ENCODE measurements at regions not wholly inside any gene's neighbourhood (a gene's known extent, or its start where the extent isn't known, plus 50 kb on each side); places are given as distances from the start of the nearest gene placed in this dataset.

GRCh38 chr1:98360864-98361263 lies 300.7 kb upstream of the SNX7 start:
- H3K27ac ChIP-seq (ENCODE audit: low read length) = no peak overlapping the region
- Mint-ChIP-seq H3K9me3 (no peaks in the 10 kb centered on the region), H3K4me3 (no peak overlapping the region), H3K27me3 (no peaks in the 10 kb centered on the region), H3K27ac (no peak overlapping the region), H3K36me3 (no peaks in the 10 kb centered on the region), H3K4me1 (no peaks in the 10 kb centered on the region)
- ATAC-seq (replicated peaks in 1 of 4) (no peak), DNase-seq (no peak)
- CTCF ChIA-PET = no interaction called here
- H3K9me3 ChIP-seq = no peaks in the 10 kb centered on the region
- H3K36me3 ChIP-seq (ENCODE audit: control insufficient read depth in 2 of 2, extremely low read depth in 1 of 2, insufficient read depth in 1 of 2, low read length in 1 of 2) = no peaks in the 10 kb centered on the region
- no peaks in the 10 kb centered on the region for H3K4me1 ChIP-seq (ENCODE audit: control insufficient read depth in 1 of 2, extremely low read depth in 1 of 2, insufficient read depth in 2 of 2, low read length in 2 of 2)
- no peak overlapping the region for H3K4me3 ChIP-seq (ENCODE audit: control insufficient read depth in 1 of 2, extremely low read depth in 1 of 2, low read length in 1 of 2)
- peaks cover 0 to 3% of the 10 kb centered on the region in 2 experiments for H3K27me3 ChIP-seq (replicated peaks in 1 of 2; ENCODE audit: control insufficient read depth in 2 of 2, extremely low read depth in 1 of 2, insufficient read depth in 2 of 2, low read length in 1 of 2)
- POLR2A ChIA-PET = no interaction called here
- WGBS (ENCODE audit: insufficient coverage) = no CpG with 5 or more reads among the region's 2 CpGs

- ChIA-PET POLR2A (no interaction called here), CTCF (no interaction called here)
- H3K36me3 ChIP-seq (ENCODE audit: control insufficient read depth in 2 of 2, extremely low read depth in 1 of 2, insufficient read depth in 1 of 2, low read length in 1 of 2) = no peaks in the 10 kb centered on the region
- no peak overlapping the region for H3K27ac Mint-ChIP-seq
- no peak for DNase-seq
- H3K9me3 Mint-ChIP-seq = no peaks in the 10 kb centered on the region
- 100% methylated on average over 1 of the region's 3 CpGs for WGBS (ENCODE audit: insufficient coverage)
- H3K4me1 Mint-ChIP-seq = peaks cover 6 to 7% (median 6%) of the 10 kb centered on the region in 3 donors
- peaks cover 0 to 3% of the 10 kb centered on the region in 2 experiments for H3K27me3 ChIP-seq (replicated peaks in 1 of 2; ENCODE audit: control insufficient read depth in 2 of 2, extremely low read depth in 1 of 2, insufficient read depth in 2 of 2, low read length in 1 of 2)
- no peak overlapping the region for H3K4me3 Mint-ChIP-seq
- no peaks in the 10 kb centered on the region for H3K9me3 ChIP-seq
- H3K36me3 Mint-ChIP-seq = no peaks in the 10 kb centered on the region
- no peaks in the 10 kb centered on the region for H3K27me3 Mint-ChIP-seq
- H3K27ac ChIP-seq (ENCODE audit: low read length) = no peak overlapping the region
- peaks cover 0 to 3% of the 10 kb centered on the region in 2 experiments for H3K4me1 ChIP-seq (ENCODE audit: control insufficient read depth in 1 of 2, extremely low read depth in 1 of 2, insufficient read depth in 2 of 2, low read length in 2 of 2)
- no peak for ATAC-seq (replicated peaks in 1 of 4)
- H3K4me3 ChIP-seq (ENCODE audit: control insufficient read depth in 1 of 2, extremely low read depth in 1 of 2, low read length in 1 of 2) = no peak overlapping the region
Measured at GRCh38 chr1:98355656-98356383, 305.7 kb upstream of the SNX7 start.

GRCh38 chr1:98352378-98352777 lies 309.1 kb upstream of the SNX7 start:
- Mint-ChIP-seq H3K4me3 (no peak overlapping the region), H3K27me3 (no peaks in the 10 kb centered on the region), H3K27ac (no peak overlapping the region), H3K9me3 (no peaks in the 10 kb centered on the region), H3K36me3 (no peaks in the 10 kb centered on the region), H3K4me1 (peaks cover 6 to 7% (median 6%) of the 10 kb centered on the region in 3 donors)
- WGBS (ENCODE audit: insufficient coverage) = no CpG with 5 or more reads among the region's 3 CpGs
- ChIA-PET CTCF (interaction anchor here in 1 of 2 donors (0.7 kb wide), 1 partner anchor 35 kb away, joined by 3 read pairs; no protein-coding TSS in a partner anchor), POLR2A (no interaction called here)
- Histone ChIP-seq H3K9me3 (no peaks in the 10 kb centered on the region), H3K27ac (ENCODE audit: low read length) (no peak overlapping the region), H3K36me3 (ENCODE audit: control insufficient read depth in 2 of 2, extremely low read depth in 1 of 2, insufficient read depth in 1 of 2, low read length in 1 of 2) (no peaks in the 10 kb centered on the region), H3K4me1 (ENCODE audit: control insufficient read depth in 1 of 2, extremely low read depth in 1 of 2, insufficient read depth in 2 of 2, low read length in 2 of 2) (peaks cover 0 to 3% of the 10 kb centered on the region in 2 experiments), H3K4me3 (ENCODE audit: control insufficient read depth in 1 of 2, extremely low read depth in 1 of 2, low read length in 1 of 2) (no peak overlapping the region), H3K27me3 (replicated peaks in 1 of 2; ENCODE audit: control insufficient read depth in 2 of 2, extremely low read depth in 1 of 2, insufficient read depth in 2 of 2, low read length in 1 of 2) (no peaks in the 10 kb centered on the region)
- DNase-seq = no peak
- no peak for ATAC-seq (replicated peaks in 1 of 4)

- DNase-seq (no peak), ATAC-seq (replicated peaks in 1 of 4) (no peak)
- Histone ChIP-seq H3K4me3 (ENCODE audit: control insufficient read depth in 1 of 2, extremely low read depth in 1 of 2, low read length in 1 of 2) (no peak overlapping the region), H3K9me3 (no peaks in the 10 kb centered on the region), H3K36me3 (ENCODE audit: control insufficient read depth in 2 of 2, extremely low read depth in 1 of 2, insufficient read depth in 1 of 2, low read length in 1 of 2) (no peaks in the 10 kb centered on the region), H3K27me3 (replicated peaks in 1 of 2; ENCODE audit: control insufficient read depth in 2 of 2, extremely low read depth in 1 of 2, insufficient read depth in 2 of 2, low read length in 1 of 2) (no peaks in the 10 kb centered on the region), H3K4me1 (ENCODE audit: control insufficient read depth in 1 of 2, extremely low read depth in 1 of 2, insufficient read depth in 2 of 2, low read length in 2 of 2) (peaks cover 0 to 3% of the 10 kb centered on the region in 2 experiments), H3K27ac (ENCODE audit: low read length) (no peak overlapping the region)
- peaks cover 6 to 7% (median 6%) of the 10 kb centered on the region in 3 donors for H3K4me1 Mint-ChIP-seq
- POLR2A ChIA-PET = no interaction called here
- H3K27me3 Mint-ChIP-seq = no peaks in the 10 kb centered on the region
- WGBS (ENCODE audit: insufficient coverage) = 8% methylated on average over 4 of the region's 5 CpGs
- CTCF ChIA-PET = no interaction called here
- no peak overlapping the region for H3K27ac Mint-ChIP-seq
- no peak overlapping the region for H3K4me3 Mint-ChIP-seq
- H3K36me3 Mint-ChIP-seq = no peaks in the 10 kb centered on the region
- H3K9me3 Mint-ChIP-seq = no peaks in the 10 kb centered on the region
Measured at GRCh38 chr1:98351561-98351960, 310.0 kb upstream of the SNX7 start.

GRCh38 chr1:98345417-98345816 lies 316.1 kb upstream of the SNX7 start:
- Mint-ChIP-seq H3K27me3 (no peaks in the 10 kb centered on the region), H3K9me3 (no peaks in the 10 kb centered on the region), H3K4me3 (no peak overlapping the region), H3K36me3 (no peaks in the 10 kb centered on the region), H3K4me1 (no peaks in the 10 kb centered on the region), H3K27ac (no peak overlapping the region)
- Histone ChIP-seq H3K36me3 (ENCODE audit: control insufficient read depth in 2 of 2, extremely low read depth in 1 of 2, insufficient read depth in 1 of 2, low read length in 1 of 2) (no peaks in the 10 kb centered on the region), H3K4me3 (ENCODE audit: control insufficient read depth in 1 of 2, extremely low read depth in 1 of 2, low read length in 1 of 2) (no peak overlapping the region), H3K27ac (ENCODE audit: low read length) (no peak overlapping the region), H3K4me1 (ENCODE audit: control insufficient read depth in 1 of 2, extremely low read depth in 1 of 2, insufficient read depth in 2 of 2, low read length in 2 of 2) (no peaks in the 10 kb centered on the region), H3K27me3 (replicated peaks in 1 of 2; ENCODE audit: control insufficient read depth in 2 of 2, extremely low read depth in 1 of 2, insufficient read depth in 2 of 2, low read length in 1 of 2) (no peaks in the 10 kb centered on the region), H3K9me3 (no peaks in the 10 kb centered on the region)
- ChIA-PET POLR2A (no interaction called here), CTCF (no interaction called here)
- ATAC-seq (replicated peaks in 1 of 4) (no peak), DNase-seq (no peak)
- WGBS (ENCODE audit: insufficient coverage) = 100% methylated on average over 1 of the region's 2 CpGs

- H3K4me1 Mint-ChIP-seq = no peaks in the 10 kb centered on the region
- ATAC-seq (replicated peaks in 1 of 4) (no peak), DNase-seq (no peak)
- no peaks in the 10 kb centered on the region for H3K27me3 ChIP-seq (replicated peaks in 1 of 2; ENCODE audit: control insufficient read depth in 2 of 2, extremely low read depth in 1 of 2, insufficient read depth in 2 of 2, low read length in 1 of 2)
- H3K4me3 Mint-ChIP-seq = no peak overlapping the region
- H3K36me3 Mint-ChIP-seq = no peaks in the 10 kb centered on the region
- no peak overlapping the region for H3K4me3 ChIP-seq (ENCODE audit: control insufficient read depth in 1 of 2, extremely low read depth in 1 of 2, low read length in 1 of 2)
- H3K9me3 ChIP-seq = no peaks in the 10 kb centered on the region
- H3K27me3 Mint-ChIP-seq = no peaks in the 10 kb centered on the region
- no CpG with 5 or more reads among the region's 3 CpGs for WGBS (ENCODE audit: insufficient coverage)
- CTCF ChIA-PET = no interaction called here
- H3K4me1 ChIP-seq (ENCODE audit: control insufficient read depth in 1 of 2, extremely low read depth in 1 of 2, insufficient read depth in 2 of 2, low read length in 2 of 2) = no peaks in the 10 kb centered on the region
- no peak overlapping the region for H3K27ac ChIP-seq (ENCODE audit: low read length)
- no peak overlapping the region for H3K27ac Mint-ChIP-seq
- no peaks in the 10 kb centered on the region for H3K9me3 Mint-ChIP-seq
- no peaks in the 10 kb centered on the region for H3K36me3 ChIP-seq (ENCODE audit: control insufficient read depth in 2 of 2, extremely low read depth in 1 of 2, insufficient read depth in 1 of 2, low read length in 1 of 2)
- POLR2A ChIA-PET = no interaction called here
Measured at GRCh38 chr1:98344731-98345130, 316.8 kb upstream of the SNX7 start.

GRCh38 chr1:98342566-98342965 lies 319.0 kb upstream of the SNX7 start:
- POLR2A ChIA-PET = no interaction called here
- Mint-ChIP-seq H3K4me3 (no peak overlapping the region), H3K36me3 (no peaks in the 10 kb centered on the region), H3K4me1 (no peaks in the 10 kb centered on the region), H3K27me3 (no peaks in the 10 kb centered on the region), H3K9me3 (no peaks in the 10 kb centered on the region), H3K27ac (no peak overlapping the region)
- no peaks in the 10 kb centered on the region for H3K36me3 ChIP-seq (ENCODE audit: control insufficient read depth in 2 of 2, extremely low read depth in 1 of 2, insufficient read depth in 1 of 2, low read length in 1 of 2)
- H3K9me3 ChIP-seq = no peaks in the 10 kb centered on the region
- H3K4me3 ChIP-seq (ENCODE audit: control insufficient read depth in 1 of 2, extremely low read depth in 1 of 2, low read length in 1 of 2) = no peak overlapping the region
- no CpG with 5 or more reads among the region's 1 CpG for WGBS (ENCODE audit: insufficient coverage)
- no peak overlapping the region for H3K27ac ChIP-seq (ENCODE audit: low read length)
- no peaks in the 10 kb centered on the region for H3K27me3 ChIP-seq (replicated peaks in 1 of 2; ENCODE audit: control insufficient read depth in 2 of 2, extremely low read depth in 1 of 2, insufficient read depth in 2 of 2, low read length in 1 of 2)
- CTCF ChIA-PET = no interaction called here
- DNase-seq = no peak
- no peaks in the 10 kb centered on the region for H3K4me1 ChIP-seq (ENCODE audit: control insufficient read depth in 1 of 2, extremely low read depth in 1 of 2, insufficient read depth in 2 of 2, low read length in 2 of 2)
- ATAC-seq (replicated peaks in 1 of 4) = no peak
